HG03469 (cell line): ENCODE measurements at regions not wholly inside any gene's neighbourhood (a gene's known extent, or its start where the extent isn't known, plus 50 kb on each side); places are given as distances from the start of the nearest gene placed in this dataset.

Experiments used
- ATAC-seq: cut with Tn5 transposase; IDR thresholded peaks from one replicate; pipeline ENCODE4 v1.9.1; 2021; ENCODE audit warnings: mild to moderate bottlenecking, moderate library complexity, moderate number of reproducible peaks; ENCODE audit not compliant: unreplicated experiment

- ATAC-seq, result no peak
These were observed 177.5 kb downstream of the ANKRD50 start for GRCh38 chr4:124535003-124535402.

DNA sequence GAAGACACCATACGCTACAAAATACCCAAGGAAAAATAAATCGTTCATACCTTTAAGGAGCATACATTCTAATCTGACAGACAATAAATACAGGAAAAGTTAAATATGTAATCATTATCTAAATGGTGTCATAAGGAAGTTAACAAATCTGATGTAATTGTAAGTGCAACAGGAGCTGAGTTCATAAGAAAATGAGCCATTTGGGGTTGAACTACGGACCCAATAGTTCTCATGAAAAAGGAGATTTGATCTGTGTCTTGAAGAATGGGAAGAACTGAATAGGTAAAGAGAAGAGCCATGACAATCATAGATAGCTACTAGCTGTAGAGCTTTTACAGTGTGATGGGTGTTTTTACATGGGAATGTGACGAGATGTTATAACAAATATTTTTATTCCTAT is 175.6 kb downstream of the ANKRD50 start:
- no peak for ATAC-seq

- ATAC-seq, result no peak
These were observed 174.6 kb downstream of the ANKRD50 start for GRCh38 chr4:124537971-124538370.

DNA sequence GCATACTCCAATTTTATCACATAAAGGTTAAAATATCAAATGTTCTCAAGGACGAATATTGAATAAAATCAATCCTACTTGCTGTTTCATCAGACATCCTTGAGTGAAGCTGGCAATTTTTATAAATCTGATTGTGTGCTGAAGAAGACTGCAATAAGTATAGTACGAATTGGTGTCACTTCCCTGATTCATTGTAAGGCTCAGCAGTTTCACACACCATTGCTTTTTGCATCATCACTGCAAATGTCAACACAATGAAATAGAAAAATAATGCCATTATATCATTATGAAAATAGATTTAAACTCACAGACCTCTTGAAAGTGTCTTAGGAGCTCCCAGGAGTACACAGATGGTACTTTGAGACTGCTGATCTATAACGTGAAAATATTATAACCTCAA is 172.5 kb downstream of the ANKRD50 start:
- no peak for ATAC-seq

GRCh38 chr4:124541652-124542420 is 170.7 kb downstream of the ANKRD50 start:
- ATAC-seq, result no peak

DNA sequence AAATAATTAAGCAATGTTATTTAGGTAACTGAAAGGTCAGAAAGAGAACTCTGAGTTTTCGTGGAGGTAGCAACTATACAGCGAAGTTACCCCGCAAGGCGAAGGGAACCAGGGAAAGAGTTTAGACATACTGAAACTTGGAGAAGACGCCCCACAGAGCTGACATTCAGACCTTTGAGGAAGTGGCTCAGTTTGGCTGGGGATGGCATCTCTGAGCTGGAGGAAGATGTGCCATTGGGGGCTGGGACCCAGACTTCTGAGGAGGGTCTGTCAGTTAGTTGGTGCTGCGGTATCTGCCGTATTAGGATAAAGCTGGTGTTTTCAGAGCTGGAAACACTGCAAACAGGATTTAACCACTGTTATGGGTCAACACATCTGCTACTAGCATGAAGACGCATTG is 156.6 kb downstream of the ANKRD50 start:
- no peak for ATAC-seq

GRCh38 chr4:124564121-124564520 is 148.4 kb downstream of the ANKRD50 start:
- ATAC-seq, result no peak

DNA sequence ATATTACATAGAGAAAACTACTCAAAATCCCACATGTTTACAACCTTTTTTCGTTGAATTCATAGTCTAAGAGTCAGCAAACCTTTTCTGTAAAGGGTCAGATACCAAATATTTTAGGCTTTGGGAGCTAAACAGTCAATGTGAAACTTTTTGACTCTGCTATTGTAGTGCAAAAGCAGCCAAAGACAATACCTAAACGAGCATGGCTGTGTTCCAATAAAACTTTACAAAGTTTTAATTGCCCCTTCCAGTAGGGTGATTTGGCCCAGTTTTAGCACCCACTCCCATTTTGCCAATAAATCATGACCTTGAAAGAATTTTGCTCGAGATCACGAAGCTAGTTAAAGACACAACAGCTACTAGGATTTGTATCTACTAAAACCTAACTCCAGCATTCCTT is 147.2 kb downstream of the ANKRD50 start:
- no peak for ATAC-seq

DNA sequence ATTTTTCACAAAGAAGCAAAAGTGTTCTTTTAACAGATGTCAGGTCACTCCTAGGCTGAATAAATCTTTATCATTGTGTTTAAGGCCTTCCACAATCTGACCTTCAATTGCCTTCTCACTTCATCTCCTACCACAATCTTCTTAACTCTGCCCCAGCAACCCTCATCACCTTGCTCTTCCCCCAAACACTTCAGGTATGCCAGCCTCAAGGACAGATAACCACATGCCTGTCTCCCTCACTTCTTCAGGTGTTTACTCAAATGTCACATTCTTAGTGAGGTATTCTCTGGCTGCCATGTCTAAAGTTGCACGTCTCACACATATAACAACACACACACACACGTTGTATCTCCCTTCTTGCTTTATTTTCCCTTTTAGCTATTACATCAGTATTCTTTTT is 146.5 kb downstream of the ANKRD50 start:
- no peak for ATAC-seq

DNA sequence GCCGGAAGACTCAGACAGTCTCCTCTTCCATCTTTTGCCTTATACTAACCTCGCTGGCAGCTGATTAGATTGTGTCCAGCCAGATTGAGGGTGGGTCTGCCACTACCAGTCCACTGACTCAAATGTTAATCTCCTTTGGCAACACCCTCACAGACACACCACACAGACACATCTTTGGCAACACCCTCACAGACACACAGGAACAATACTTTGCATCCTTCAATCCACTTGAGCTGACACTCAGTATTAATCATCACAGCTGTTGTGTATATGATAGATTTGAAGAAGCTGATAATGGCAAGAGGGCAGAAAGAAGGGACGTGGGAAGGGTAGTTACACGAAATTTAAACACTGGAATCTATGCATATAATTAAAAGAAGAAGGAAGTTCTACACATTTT is 139.5 kb downstream of the ANKRD50 start:
- no peak for ATAC-seq

GRCh38 chr4:124579896-124580295 is 132.6 kb downstream of the ANKRD50 start:
- ATAC-seq, result no peak

- ATAC-seq, result no peak
These were observed 128.7 kb downstream of the ANKRD50 start for GRCh38 chr4:124583797-124584196.

GRCh38 chr4:124589786-124590185 is 122.7 kb downstream of the ANKRD50 start:
- no peak for ATAC-seq

DNA sequence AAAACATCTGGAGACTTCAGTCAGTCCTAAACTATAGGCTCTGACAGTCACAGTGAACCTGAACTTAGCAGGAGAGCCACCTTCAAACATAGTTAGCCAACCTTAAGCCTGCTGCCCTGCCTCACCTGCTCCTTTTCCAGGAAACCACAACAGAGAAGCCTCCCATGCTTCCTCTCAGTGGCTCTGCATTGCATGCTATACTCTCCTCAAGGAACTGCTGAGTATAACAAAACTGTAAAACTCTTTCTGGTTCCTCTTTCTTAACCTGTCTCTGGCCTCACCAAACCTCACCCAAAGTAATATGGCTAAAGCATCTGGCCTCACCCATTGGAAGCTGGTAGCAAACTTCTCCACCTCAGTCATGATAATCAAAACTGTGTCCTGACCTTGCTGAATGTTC is 122.1 kb downstream of the ANKRD50 start:
- ATAC-seq, result no peak

- ATAC-seq, result no peak
These were observed 120.9 kb downstream of the ANKRD50 start for GRCh38 chr4:124591637-124592036.

GRCh38 chr4:124593494-124593893 is 119.0 kb downstream of the ANKRD50 start:
- no peak for ATAC-seq

- no peak for ATAC-seq
These were observed 117.6 kb downstream of the ANKRD50 start for GRCh38 chr4:124594945-124595344.

DNA sequence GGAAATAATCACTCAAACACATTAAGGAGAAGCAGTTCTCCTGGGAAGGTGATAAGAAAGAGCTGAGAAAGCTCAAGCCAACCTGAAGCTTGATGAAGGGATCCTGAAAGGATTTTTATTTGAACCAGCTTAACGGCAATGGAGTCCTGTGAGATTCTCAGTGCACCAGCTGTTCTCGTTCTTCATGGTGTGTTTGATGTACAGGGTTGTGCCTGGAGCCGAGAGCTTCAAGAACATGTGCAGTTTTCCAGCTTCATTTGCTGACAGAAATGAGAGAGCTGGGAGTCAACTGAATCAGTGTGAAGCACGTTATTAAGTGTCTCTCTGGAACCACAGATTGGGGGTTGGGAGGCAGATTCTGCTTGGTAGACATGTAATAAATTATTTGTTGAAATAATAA is 115.7 kb downstream of the ANKRD50 start:
- no peak for ATAC-seq

- no peak for ATAC-seq
These were observed 102.3 kb downstream of the ANKRD50 start for GRCh38 chr4:124610211-124610610.
